ENCODE measurements at regions not wholly inside any gene's neighbourhood (a gene's known extent, or its start where the extent isn't known, plus 50 kb on each side); places are given as distances from the start of the nearest gene placed in this dataset.
A peak's percentile ranks its signal among the peaks of the same experiment; 100 is the strongest.

DNA sequence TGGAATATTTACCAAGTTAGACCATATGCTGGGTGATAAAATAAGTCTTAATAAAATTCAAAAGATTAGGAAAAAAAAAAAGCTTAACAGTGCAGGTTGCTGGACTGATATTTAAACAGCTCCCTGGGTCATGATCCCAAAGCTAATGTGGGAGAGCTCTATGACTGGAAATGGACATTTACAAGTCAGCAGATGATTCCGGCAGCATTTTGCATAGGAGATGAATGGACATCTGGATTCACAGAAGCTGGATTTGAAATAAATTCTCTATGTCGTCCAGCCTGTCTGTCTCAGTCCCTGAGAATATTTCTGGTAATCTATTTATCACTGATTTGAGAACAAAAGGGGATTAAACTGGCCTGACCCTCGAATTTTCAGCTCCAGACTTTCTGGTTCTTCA lies 52.3 kb upstream of the KLHL25 start:
- DNase-seq, result no peak

DNA sequence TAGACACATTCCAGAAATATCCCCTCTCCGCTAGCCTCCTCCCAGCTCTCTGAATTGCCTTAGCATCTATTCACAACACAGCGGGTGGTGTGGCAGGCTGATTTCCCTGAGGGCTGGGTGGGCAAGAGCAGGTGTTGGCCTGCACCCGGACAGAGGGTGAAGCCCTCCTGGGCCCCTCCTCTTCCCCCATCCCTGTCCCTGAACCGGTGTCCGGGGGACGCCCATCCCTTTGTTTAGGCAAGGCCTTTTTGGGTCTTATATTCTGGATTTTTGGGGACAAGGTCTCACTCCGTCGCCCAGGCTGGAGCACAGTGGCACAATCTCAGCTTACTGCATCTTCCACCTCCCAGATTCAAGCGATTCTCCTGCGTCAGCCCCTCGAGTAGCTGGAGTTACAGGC lies 55.2 kb upstream of the KLHL25 start:
- DNase-seq, result no peak

DNA sequence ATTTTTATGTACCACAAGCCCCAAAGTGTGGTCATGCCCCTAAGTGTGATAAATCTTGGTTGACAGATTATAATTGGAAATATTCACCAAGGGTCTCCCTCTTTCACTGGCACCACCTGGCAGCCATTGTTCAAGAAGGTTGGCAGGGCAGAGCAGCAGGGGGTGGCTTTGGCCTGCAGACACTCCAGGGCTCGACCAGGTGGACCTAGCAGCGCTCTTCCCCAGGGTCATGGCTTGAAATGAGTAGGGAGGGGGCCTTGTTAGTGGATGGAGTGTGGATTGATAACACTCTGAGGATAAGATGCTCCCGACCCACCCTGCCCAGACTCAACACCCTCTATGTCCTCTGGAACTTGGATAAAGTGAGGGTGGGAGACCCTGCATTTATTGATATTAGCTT lies 58.2 kb upstream of the KLHL25 start:
- DNase-seq, result no peak

DNA sequence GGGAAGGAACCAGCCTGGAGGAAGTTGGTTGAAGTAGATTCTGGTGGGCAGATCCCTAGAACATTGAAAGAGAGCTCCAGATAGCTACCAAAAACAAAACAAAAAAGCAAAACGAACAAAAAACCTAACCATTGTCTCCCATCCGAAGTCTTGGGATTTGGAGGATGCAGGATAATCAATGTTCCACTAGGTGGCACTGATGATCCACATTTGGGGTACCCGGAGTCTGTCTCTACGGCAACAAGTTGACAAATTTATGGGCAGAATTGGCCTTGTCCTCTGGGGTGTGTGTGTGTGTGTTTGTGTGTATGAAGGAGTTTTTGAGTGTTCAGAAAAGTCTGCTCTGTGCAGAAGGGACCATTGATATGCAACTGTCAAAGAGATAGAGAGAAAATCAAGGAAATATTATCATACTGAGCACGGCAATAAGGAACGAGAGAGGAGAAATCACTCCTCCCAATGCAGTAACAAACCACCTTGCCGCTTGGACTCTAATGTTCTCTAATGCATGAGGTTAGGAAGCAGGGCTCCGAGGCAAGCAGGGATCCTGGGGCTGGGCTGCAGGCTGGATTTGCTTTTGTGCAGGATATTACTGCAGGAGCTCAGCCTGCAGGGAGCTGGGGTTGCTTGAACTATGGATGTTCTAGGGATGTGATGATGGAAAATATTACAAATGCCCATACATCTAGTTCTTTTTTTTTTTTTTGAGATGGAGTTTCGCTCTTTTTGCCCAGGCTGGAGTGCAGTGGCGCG lies 59.8 kb upstream of the KLHL25 start:
- peak; percentile 29 for DNase-seq

DNA sequence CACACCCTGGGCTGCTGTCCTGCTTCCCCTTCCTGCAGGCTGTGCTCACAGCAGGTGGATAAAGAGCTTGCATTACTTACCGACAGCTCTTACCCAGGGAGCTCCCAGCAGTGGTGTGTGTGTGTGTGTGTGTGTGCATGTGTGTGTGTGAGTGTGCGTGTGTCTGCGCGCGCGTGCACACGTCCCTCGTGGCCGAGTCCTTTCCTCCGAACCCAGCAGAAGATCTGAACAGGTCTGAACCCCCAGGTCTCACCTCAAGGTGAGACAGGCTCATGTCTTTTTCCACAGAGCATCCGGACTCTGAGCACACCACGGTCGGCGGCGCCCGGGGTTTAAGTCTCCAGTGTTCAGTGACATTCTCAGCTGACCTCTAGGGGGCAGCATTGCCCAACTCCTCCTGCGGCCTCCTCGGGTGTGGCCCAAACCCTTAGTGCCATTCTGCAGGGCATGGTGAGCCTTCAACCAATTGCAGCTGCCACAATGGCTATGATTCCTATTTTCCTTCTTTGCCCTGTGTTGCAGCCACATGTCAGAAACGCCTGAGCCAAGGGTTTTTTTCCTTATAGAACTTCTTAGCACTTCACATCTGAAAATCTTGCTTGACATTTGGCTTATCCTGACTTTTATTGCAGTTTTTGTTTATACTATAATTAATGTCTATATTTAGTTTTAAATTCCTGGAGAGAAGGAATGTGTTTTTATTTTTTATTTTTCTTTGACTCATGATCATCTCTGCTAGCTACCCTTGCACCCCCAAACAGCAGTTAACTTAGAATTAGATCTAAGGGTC lies 64.1 kb upstream of the KLHL25 start:
- DNase-seq, result peak; percentile 71

DNA sequence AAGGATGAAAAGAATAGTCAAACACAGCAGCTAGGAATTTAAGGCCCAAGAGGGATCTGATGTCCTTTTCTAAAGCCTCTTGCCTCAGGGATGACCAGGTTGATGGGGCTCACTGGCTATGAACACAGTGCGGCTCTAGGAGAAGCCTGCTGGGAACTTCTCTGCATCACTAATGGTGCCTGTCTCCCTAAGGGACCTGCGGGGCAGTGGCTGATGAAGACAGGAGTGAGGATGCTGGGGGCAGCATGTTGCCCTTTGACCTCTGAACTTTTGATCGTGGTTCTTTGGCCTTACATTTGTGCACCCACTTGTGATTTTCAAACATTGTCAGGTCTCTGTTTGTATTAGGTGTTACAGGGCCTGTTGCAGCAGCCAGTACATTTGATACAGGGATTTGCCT lies 64.9 kb upstream of the KLHL25 start:
- no peak for DNase-seq

DNA sequence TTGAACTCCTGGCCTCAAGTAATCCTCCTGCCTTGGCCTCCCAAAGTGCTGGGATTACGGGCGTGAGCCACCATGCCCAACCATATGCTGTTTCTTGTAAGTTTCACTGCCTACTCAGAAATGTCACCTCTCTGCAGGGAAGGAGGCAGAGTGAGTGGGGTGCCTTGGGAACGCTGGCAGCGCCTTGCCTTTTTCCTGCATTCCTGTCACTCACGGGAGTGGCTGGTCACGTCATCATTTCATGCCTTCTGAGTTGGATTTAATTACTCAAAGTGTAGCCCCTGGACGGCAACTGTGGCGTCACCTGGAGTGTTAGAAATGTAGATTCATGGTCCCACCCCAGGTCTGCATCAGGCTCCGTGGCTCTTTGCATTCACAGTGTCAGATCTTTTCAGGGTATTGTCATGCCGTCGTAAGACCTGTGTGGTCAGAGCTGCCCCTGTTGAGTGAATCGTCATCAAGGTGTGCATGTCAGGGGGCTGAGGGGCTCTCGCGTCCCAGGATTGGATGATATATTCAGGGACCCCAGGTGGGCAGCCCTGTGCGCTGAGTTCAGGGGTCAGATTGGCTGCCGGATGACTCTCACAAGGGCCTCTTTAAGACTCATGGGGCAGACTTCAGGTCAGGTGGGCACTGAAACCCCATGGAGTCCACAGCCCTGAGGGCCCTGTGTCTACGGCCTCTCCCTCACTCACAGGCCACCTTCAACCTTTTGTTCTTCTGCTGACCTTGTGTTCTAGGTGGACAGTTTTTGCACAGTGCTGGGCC lies 65.9 kb upstream of the KLHL25 start:
- no peak for DNase-seq

DNA sequence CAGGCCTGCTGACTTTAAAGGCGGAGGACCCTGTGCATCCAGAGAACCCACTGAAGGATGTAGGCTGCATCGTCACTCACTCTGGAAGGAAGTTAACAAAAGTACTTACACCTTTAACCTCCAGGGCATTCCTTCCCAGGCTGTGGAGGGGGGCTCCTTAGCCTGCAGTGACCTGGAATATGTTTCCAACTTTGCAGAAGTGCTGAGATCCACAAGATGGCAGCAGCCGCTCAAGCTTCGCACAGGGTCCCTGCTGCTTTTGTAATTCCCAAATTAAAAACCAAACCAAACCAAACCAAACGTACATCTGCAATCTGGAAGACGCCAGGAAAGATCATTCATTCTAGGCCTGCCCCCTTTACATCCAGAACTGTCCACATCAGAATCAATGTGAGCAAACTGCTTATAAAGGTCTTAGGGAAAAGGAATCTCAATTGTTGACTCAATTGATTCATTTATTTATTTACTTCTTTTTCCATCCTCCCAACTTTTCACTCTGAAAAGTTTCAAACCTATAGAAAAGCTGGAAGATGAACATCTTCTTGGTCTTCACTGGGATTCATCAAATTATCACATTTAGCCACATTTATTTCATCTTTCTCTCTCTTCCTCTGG lies 70.5 kb upstream of the KLHL25 start:
- DNase-seq, result no peak

DNA sequence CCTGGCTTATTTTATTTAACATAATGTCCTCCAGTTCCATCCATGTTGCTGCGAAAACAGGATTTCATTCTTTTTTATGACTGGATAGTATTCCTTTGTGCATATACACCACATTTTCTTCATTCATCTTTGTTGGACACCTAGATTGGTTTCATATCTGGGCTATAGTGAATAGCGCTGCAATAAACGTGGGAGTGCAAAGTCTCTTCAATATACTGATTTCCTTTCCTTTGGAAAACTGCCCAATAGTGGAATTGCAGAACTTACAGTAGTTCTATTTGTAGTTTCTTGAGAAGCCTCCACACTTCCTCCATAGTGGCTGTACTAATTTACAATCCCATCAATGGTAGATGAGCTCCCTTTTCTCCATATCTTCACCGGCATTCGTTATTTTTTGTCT lies 72.5 kb upstream of the KLHL25 start:
- DNase-seq, result no peak

DNA sequence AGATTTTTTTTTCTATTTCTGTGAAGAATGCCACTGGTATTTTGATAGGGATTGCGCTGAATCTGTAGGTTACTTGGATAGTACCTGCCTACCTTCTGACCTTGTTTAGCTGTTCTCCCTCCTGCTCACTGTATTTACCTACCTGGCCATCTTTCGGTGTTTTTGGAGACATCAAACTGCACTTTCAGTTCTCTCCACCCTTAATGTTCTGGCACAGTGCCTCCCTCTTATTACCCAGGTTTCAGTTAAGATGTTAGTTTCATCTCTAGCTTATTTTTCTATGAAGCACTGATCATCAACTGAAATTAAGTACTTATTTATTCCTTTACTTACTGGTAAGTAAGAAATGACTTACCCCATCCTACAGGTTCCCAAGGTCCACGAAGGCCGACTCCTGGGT lies 74.4 kb upstream of the KLHL25 start:
- no peak for DNase-seq

DNA sequence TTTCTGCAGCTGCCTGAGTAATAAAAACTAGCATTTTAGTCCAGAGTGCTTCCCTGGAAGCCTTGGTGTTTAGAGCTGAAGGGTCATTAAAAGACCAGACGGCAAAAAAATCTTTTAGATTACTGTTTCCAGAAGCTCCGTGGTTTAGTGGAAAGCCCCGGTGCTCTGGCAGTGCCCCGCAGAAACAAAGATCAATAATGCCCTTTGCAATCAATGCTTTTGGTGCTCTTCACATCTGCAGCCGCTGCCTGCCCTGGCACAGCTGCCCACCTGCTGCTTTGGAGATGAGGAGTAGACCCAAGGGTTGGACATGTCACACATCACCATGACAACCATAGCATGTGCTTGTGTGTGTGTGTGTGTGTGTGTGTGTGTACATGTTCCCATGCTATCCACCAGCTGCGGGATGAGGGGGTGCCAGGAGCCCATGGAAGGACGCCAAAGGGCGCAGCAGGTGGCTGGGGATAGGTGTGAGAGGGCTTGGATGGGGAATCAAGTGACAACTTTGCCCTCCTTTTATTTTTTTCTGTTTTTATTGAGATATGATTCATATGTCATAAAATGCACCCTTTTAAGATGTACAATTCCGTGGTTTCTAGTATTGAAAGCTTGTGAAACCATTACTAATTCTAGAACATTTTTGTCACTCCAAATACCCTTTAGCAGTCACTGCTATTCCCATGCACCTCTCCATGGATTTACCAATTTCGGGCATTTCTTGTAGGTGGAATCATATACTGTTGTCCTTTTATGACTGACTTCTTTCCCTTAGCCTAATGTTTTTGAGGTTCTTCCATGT lies 75.7 kb upstream of the KLHL25 start:
- no peak for DNase-seq

DNA sequence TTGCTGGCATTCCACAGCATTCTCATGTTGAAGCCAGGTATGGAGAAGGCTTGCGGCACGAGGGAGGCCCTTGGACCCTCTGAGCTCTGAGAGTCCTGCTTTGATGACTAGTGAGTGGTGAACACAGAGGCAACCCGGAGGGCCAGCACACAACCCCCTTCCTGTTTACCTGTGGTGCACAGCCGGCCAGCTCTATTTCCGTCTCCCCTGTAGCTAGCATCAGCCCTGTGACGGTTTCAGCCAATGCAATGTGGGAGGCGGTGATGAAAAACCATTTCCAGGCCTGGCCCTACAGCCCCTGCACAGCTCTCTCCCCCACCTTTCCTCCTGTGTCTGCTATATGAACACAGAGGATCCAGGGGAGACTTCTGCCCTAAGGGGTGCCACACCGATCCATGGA lies 76.8 kb upstream of the KLHL25 start:
- DNase-seq, result no peak

DNA sequence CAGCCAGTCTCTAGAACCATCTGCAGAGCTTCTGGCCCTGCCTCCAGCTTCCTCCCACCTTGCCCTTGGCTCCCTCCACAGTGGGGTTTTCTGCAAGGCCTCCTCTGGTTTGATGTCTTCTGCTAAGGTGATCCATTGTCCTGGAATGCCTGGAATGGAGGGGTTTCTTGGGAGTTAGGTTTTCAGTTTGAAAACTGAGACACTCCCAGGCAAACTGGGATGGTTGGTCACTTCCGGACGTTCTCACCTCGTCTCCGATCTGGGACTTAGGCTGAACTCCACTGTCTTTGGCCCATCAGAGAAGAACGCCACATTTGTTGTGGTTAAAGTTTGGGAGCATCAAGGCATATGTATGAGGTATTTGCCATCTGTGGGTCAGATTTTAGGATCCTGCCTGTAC lies 77.4 kb upstream of the KLHL25 start:
- no peak for DNase-seq

DNA sequence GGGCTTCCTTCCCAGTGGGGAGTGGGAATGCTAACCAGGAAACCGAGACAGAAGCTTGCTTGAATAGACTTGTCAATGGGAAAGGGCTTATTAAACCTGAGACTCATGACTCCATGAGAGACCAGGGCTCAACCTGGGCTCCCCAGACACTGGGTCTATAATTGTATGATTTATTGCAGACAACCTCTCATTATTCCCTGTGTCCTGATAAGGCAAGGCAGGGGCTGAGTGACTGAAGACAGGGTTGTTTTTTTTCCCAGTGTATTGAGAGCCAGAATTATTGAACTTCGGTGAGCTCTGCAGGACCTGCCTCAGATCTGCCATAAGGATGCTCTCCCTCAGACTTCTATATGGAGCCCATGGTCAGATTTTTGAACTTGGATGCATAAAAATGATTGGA lies 79.5 kb upstream of the KLHL25 start:
- DNase-seq, result no peak

DNA sequence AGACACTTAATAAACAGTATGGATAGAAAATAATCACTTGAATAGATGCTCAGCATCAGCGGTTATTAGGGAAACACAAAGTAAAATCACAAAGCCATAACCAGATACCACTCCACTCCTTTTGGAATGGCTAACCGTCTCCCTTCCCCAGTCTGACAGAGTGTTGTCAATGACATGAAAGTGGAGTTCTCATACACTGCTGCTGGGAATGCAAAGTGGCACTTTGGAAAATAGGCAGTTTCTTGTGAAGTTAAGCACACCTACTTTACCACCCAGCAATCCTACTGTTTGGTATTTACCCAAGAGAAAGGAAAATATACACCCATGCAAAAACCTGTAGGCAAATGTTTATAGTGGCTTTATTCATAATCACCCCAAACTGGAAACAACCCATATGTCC lies 81.0 kb upstream of the KLHL25 start:
- DNase-seq, result no peak

DNA sequence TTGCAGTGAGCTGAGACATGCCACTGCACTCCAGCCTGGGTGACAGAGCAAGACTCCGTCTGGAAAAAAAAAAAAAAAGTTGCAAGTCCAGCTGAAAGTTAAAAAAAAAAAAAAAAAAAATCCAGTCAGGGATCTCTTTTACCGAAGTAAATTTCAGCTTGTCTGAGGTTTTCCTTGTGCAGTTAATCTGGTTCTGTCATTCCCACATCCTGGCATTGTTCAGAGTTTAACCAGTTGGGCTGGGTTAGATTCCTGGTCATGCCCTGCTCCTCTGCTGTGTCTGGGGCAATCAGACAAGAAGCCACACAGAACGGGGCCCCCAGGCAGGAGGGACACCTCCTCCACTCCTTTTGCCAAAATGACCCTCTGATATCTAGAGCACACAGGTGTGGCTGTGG lies 84.1 kb upstream of the KLHL25 start:
- no peak for DNase-seq

DNA sequence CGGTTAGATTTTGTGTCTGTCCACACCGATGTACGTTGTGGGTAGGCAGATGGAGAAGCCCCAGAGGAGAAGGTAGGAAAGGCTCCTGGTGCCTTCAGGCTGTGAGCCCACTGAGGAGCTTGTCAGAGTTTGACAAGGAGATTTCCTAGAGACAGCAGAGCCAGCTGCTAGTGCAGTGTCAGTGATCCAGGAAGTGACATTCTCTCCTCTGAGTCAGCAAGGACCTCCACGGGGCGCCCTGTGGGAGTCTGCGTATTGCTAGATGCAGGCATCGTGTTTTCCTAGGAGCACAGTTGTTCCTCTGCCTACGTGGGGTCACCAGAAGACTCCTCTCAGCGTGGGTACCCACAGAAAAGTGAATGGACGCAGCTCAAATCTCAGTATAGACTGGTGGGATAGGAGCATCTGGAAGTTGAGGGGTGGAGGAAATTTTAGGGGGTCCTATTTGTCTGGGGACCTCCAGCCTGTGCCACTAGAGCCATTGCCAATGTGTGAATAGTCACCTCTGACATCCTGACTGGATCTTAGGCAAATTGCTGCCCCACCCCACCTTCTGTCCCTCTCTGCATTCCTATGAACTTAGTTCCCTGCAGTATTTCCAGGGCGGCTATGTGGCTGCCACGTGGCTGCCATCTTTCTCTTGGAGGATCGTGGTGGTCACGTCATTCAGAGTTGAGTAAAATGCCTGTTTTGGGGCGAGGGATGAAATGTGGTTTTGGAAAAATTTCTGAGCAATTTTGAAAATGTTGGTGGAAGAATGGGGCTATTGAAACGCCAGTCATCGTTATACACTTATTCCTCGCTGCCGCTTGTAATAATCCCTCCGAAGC lies 84.8 kb upstream of the KLHL25 start:
- DNase-seq, result no peak

DNA sequence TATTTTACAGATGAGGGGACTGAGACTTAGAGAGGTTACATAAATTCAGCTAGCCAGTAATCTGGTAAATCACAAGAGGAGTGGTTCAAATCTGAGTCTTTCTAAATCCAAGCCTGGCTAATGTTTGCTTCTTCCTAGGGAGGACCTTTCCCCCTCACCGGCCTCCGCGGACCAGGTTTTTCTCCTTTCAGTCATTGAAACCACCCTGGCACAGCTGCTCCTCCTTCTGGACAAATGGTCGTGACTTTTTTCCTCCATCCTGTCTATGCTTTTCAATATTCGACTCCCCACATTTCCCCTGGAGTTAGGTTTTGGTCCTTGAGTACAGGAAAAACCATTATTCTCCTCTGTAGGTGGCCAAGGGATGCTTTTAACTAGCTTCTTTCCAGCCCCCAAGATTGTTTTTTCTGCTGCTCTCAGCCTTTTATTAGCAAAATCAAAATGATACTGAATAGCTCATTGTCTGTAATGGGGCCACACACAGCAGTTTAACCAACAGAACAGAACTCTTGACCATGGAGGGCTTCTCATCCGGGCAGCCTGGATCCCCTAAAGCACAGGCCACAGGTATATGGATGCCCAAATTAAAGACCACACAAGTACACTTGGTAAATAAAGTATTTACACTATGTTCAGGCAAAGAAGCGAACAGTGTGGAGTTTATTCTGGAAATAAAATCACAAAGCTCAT lies 85.9 kb upstream of the KLHL25 start:
- DNase-seq, result no peak

DNA sequence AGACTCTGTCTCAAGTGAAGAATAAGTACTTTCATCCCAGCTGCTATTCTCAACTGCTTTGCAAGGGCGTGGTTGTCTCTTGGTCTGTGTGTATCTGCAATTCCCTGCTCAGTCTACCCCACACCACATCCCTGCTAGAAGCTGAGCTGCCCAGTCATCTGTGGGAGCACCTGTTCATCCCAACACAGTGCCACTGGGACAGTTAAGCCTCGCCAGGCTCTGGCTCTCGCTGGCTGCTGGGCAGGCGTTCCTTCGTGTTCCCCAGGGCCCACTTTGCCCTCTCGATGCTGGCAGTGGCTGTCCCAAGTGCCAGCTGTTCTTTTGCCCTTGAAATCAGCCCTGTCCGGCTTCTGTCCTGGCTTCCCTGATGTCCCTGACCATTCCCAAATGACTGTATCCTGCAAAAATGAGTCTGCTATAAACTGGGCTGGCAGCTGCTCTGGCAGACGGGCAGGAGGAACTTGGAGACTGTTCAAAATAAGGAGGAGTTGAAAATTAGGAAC lies 91.6 kb upstream of the KLHL25 start:
- DNase-seq, result no peak

DNA sequence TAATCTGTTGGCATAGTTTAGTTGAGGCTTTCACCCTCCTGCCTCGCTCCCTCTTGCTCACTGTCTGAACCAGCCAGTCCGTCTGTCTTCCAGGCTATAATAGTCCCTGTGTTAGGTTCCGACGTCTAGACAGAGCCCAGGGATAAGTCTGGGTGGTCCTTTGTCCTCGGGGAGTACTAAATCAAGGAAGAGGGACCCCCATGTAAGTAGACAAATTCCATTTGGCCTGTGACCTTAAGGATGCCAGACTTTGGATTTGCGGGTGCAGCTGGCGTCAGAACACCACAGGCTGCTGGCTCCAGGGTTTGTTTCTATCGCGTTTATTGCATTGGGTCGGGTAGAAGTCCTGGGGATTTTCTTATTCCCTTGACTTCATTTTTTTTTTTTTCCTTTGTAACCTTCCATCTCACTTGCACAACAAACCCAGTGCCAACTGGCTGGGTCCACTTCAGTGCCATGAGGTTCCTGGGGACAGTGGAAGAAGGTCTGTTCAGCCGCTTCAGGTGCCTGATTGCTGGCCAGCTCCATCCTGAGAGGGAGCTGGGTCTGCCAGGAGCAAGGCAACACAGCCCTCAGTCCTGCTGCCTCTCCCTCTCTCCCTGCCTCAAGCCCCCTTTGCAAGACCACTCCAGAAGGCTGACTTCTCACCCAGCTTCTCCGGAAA lies 95.4 kb upstream of the KLHL25 start:
- no peak for DNase-seq

All from T-helper 9 cell (primary cell).